Epithelial cell of prostate (primary cell): ENCODE measurements at regions not wholly inside any gene's neighbourhood (a gene's known extent, or its start where the extent isn't known, plus 50 kb on each side); places are given as distances from the start of the nearest gene placed in this dataset.
"Not testable (repeated sequence)": the region's sequence is repeated elsewhere in the genome, so short reads cannot be mapped to it uniquely, and the experiment has no call there.

Experiments
- DNase-seq: peaks from one replicate; pipeline ENCODE4 v3.0.0-alpha.2; 2011; ENCODE audit warnings: low read depth, low spot score
- H3K27ac ChIP-seq: fragments of 450-650 bp; 2 replicates; pipeline ENCODE4 v1.5.1; 2017; ENCODE audit warnings: mild to moderate bottlenecking

DNA sequence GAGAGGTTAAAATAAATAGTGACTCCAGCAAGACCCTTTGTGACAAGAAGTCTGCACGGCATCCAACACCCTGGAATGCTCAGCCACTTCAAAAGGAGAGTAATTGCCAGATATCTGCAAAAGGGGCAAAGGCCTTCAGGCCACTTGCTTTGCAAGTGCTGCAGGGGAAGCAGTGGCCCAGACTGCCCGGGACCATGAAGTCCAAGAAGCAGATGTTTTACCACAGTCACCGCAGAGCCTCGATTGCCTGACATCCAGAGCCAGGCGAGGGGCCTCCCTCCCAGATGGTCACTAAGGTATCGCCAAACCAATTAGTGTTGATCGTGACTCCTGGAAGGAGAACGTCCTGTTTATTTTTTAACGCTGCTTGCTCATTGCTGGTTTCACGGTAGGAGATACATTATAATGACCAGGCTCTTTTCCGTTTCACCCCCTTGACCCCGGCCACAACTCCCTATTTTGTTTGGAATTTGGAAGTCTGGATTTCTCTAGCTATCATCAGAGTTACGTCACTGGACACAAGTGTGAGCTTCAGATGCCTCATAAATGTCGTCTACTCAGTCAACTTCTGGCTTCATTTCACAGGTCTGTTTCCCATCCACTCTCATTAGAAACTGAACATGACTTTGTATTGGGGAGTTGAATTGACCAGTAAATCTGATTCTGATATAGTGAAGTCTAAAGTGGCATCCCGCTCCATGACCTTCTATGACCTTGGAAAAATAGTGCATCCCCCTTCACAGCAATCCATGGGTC is 276.2 kb downstream of the WDR11 start:
- H3K27ac ChIP-seq = no peak overlapping the region
- no peak for DNase-seq

DNA sequence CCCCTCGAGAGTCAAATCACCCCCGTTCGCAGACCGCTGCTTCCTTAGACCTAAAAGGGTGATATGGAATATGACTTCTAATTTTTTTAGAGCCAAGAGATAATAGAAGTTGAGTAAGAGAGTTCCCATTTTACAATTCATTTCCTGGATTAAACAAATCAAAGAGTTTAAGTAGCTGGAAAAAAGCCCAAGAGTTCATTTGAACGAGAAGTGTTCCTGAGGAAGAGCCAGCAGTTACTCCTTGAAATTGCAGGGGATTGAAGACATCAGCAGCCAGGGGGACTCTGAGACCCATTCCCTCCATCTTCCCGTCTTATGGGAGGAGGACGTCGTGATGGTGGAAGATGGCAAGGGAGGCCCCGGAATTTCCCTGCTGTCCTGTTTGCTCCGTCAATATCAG is 277.0 kb downstream of the WDR11 start:
- no peak overlapping the region for H3K27ac ChIP-seq
- DNase-seq = no peak

DNA sequence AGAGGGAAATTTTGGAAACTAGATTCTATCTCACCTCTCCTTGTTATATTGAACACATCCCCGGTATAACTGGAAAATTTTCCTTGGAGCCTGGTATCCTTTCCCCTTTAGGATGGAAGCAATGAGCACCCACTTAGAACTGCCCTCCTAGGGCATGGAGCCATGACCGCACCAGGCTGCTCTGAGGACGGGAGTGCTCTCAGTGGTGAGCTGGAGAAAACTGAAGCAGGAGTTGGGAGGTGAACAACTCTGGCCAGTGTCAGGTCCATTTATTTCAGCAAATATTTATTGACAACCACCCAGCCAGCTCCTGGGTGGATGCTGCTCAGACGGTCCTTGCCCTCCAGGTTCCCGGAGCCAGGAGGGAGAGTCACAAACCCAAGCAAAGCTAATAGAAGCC is 278.1 kb downstream of the WDR11 start:
- H3K27ac ChIP-seq = no peak overlapping the region

DNA sequence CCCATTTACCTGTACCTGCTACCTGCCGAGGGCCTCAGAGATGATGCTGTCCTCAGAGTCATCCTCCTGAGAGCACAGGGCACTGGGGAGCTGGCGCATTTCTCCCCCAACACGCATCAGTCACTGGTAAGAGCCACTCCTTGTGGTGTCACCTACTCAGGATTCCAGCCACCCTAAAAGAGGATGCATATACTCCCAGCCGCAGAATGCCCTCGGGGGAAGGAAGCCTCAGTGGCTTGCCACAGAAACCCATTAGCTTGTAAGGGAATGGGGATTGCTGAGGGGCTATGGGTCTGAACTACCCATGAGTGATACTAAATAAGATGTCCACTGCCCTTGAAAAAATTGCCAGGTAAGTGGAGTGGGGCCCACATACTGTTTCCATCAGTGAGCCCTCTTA is 279.2 kb downstream of the WDR11 start:
- no peak for DNase-seq

More for the DNA sequence above, 278.1 kb downstream of the WDR11 start:
- no peak for DNase-seq

DNA sequence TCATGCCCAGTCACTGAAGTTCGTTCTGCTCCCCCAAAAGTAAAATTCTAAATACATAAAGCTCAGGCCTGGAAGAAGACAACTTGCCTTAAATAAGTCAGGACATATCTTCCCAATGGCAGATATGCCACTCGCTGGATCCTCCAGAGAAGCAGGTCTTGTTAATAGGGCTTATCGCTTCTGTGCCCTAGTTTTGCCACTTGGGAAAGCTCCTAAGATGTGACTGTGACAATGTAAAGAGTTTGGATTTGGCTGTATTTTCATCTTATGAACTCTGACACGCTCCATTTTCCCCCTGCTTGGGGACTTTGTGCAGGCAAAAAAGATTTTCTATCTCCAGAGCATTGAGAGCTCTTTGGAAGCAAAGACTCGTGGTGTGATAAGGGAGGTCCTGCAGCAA is 279.9 kb downstream of the WDR11 start:
- DNase-seq = no peak
- no peak overlapping the region for H3K27ac ChIP-seq

More for the DNA sequence above, 279.2 kb downstream of the WDR11 start:
- no peak overlapping the region for H3K27ac ChIP-seq

DNA sequence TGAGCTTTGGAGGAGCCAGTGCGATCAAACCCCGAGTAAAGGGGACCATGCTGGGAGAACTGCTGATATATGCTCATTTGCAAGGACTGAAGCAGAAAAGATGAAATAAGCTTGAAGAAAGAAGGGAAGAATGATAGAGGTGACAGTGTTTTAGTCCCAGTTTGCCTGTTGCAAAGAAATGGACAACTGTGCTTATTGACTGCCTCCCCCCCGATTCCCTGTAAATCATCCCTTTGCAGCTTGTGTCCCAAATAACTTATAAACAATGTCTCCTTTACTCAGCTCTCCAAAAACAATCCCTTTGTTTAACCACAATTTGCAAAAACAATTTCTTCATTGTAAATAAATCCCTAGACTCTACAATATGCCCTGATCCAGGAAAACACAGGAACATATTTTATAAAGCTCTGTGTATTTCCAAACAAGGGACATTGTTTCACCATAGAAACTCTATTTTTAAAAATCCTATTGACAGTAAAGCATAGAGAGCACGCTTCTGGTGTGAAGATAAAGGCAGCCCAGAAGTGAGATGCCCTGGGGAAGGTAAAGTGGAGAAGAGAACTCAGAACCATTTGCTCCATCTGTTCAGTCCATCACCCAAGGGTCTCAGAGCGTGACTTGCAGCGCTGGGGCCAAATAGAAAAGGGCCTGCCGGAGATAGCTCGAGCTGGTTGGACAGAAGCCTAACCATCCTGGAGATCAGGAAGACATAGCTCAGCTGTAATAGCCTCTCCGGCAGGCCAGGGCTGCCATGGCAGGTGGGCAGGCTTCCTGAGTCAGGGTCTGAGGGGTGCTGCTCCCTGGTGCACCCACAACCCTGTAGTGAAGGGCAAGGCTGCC is 280.5 kb downstream of the WDR11 start:
- no peak overlapping the region for H3K27ac ChIP-seq

DNA sequence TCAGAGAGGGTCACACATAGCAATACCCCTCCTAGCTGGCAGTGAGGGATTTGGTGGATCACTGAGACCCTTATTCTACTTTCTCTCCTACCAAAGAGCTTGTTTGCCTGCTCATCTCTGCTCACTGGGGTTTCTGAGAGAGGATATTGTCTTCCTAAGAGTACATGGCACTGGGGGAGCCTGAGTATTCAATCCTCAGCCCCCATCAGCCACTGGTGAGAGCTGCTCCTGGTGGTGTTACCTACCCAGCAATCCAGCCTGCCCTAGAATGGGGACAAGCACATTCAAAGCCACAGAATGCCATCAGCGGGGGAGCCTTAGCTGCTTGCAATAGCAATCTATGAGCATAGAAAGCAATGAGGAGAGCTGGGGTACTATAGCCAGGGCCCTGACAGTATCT is 281.1 kb downstream of the WDR11 start:
- no peak overlapping the region for H3K27ac ChIP-seq
- DNase-seq = no peak

More for the DNA sequence above, 280.5 kb downstream of the WDR11 start:
- no peak for DNase-seq

DNA sequence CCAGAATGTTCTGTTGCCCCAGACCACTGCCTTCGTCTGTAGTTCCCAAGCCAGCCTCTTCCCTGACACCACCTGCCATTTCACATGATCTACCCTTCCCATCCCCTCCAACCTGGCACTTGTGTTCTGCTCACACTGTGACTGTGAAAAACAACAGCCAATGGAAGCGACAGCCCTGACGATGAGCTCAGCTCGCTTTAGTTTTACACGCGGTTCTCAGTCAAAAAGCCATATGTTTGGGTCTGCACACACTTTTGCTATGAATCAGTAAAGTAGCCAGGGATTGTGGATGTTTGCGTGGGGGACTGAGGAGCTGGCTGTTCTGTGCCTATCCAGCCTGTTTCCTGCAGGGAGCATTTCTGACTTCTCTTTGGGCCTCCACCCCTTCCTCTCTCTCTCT is 282.7 kb downstream of the WDR11 start:
- no peak overlapping the region for H3K27ac ChIP-seq
- no peak for DNase-seq

DNA sequence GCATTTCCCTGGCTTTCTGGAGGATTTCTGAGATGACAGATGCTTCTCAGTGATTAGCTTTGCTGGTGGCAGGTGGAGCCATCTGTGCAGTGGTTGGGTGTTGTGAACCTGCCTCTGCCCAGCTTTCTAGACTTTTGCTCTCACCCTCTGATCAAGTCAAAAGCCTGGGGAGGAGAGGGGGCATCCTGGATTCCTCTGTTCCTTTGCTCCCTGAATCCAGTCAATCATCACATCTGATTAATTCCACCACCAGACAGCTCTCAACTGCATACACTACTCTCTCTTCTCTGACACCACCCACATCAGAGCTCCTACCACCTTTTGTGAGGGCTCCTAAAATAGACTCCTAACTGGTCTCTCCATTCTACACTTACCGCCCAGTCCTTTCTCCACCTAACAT is 283.5 kb downstream of the WDR11 start:
- DNase-seq = no peak

DNA sequence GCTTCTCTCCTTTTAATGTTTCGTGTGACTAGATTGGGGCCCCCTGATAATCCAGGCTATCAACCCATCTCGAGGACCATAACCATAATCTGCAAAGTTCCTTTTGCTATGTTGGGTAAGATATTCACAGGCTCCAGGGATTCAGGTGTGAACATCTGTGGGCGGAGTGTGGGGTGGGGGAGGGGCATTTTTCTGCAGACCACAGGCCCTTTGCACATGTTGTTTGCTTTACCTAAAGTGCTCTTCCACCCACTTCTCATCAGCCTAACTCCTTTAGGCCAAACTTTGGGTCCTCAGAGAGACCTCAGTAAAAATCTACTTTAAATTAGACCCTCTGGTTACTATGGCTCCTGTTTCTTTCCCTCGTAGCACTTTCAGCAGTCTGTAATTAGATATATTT is 284.4 kb downstream of the WDR11 start:
- H3K27ac ChIP-seq = no peak overlapping the region
- DNase-seq = no peak

More for the DNA sequence above, 283.5 kb downstream of the WDR11 start:
- H3K27ac ChIP-seq = no peak overlapping the region

DNA sequence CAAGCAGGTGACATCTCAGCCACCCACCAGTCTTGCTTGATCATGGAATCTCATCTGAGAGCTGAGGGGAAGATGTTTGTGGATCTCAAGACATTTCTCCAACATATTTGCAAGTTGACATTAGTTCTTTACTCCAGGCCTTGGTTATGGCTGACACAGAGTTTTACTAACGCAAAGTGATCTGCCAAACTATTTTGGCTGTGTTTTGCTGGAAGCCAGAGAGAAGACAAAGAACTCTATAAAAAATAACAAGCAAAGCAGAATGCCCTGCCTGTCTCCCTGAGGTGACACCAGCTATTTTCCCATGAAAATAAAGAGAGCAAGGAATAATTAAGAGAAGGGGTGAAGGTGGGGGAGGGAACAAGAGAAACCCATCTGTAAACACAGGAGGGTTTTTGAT is 286.4 kb downstream of the WDR11 start:
- no peak overlapping the region for H3K27ac ChIP-seq
- no peak for DNase-seq

DNA sequence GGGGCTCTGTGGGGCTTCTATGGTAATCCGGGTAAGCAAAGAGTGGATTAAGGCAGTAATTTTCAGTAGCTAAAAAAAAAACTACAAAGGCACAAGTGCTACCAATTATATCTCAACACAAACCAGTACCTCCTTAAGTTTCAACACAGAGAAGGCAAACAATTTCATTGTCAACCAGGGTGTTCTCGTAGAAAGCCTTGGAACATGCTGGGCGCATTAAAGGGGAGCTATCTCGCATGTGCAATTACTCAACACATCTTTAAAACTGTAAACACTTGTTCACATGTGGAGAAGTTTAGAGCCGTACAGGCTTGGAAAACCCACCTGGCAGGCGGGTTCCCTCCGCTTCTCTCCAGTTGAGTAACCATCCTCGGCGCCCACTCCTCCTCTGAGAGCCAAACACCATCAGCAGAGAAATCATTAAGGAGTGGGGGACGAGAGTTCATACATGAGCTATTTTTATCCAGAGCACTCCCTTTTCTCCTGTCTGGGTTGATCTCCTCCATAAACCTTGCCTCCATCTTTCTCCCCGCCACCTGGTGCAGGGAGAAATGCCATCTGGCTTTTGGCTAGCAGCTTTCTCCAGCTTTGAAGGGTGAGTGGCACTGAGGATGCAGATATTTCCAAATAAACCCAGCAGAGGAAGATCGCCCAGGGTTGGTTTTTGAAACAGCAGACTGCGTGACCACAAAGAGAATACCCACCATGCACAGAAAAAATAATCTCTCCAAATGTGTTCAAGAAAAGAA is 287.1 kb downstream of the WDR11 start:
- DNase-seq = no peak
- no peak overlapping the region for H3K27ac ChIP-seq

DNA sequence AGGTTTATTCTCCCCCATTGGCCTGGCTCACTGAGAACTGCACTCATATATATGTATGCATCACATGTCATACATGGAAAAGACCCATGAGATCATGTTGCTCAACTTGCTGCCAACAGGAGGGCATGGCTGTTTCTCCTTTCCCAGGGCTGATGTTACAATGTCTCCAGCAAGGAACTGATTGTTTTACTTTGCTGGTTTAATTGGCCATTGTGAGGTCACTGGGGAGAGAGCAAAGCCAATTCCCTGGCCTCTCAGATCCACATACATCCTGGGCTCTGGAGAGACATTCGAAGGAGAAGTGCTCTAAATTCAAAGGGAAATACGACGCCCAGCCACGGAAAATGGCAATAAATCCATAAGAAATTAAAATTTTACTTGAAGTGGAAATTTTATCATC is 287.8 kb downstream of the WDR11 start:
- no peak for DNase-seq
- no peak overlapping the region for H3K27ac ChIP-seq

DNA sequence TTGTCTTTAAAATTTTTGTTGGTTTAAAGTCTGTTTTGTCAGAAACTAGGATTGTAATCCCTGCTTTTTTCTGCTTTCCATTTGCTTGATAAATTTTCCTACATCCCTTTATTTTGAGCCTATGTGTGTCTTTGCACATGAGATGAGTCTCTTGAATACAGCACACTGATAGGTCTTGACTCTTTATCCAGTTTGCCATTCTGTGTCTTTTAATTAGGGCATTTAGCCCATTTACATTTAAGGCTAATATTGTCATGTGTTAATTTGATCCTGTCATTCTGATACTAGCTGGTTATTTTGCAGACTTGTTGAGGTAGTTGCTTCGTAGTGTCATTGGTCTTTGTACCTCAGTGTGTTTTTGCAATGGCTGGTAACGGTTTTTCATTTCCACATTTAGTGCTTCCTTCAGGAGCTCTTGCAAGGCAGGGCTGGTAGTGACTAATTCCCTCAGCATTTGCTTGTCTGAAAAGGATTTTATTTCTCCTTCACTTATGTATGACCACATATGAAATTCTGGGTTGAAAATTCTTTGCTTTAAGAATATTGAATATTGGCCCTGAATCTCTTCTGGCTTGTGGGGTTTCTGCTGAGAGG is 294.7 kb downstream of the WDR11 start:
- not testable (repeated sequence) for DNase-seq, H3K27ac ChIP-seq

DNA sequence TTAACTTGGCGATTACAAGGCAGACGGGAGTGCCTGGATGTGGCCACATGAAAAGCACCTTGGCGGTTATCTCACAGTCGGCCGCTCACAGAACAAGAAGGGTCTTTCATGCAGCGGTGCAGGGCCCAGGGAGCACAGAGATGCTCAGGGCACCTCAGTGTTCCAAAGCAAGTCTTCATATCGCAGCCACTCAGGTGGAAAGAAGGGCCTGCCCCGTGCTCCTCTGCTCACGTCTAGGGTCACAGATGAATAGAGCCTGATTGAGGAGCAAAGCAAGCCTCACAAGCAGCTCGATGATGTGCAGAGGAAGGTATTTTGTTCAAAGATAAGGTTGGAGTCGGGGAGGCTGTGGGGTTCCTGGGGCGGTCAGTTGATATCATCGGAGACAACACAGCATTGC is 297.8 kb downstream of the WDR11 start:
- DNase-seq = no peak

DNA sequence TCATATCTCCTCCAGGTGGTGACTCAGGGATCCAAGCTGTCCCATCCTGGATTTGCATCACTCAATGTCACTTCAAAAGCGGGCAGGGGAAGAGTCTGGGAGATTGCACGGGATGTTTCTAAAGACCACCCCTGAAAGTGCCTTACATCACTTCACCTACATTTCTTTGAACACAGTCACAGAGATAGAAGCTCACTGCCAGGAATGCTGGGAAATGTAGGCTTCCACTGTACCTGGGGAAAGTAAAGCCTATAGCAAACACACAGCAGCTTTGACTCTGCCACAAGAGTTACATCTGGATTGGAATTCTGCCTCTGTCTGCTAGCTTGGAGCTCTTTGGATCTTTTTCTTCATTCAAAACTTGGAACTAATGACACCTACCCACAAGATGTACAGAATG is 300.9 kb downstream of the WDR11 start:
- H3K27ac ChIP-seq = no peak overlapping the region
- DNase-seq = no peak

More for the DNA sequence above, 297.8 kb downstream of the WDR11 start:
- no peak overlapping the region for H3K27ac ChIP-seq

DNA sequence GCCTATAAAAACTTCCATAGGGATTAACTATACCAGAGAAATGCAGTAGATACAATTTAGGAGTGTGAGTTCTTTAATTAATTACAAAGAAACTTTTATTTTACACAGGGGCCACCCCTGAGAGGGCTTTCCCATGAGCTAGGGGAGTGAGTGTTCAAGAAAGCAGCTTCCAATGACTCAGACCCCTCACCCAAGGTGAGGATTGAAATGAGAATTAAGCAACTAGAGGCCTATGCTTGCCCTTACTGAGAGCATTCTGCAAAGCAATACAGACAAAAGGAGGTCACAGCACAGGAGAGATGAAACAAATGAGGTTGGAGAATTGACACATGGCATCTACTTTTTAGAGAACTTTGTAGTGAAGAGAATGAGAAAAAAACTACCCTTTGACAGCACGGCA is 301.8 kb downstream of the WDR11 start:
- H3K27ac ChIP-seq = no peak overlapping the region
- DNase-seq = no peak

DNA sequence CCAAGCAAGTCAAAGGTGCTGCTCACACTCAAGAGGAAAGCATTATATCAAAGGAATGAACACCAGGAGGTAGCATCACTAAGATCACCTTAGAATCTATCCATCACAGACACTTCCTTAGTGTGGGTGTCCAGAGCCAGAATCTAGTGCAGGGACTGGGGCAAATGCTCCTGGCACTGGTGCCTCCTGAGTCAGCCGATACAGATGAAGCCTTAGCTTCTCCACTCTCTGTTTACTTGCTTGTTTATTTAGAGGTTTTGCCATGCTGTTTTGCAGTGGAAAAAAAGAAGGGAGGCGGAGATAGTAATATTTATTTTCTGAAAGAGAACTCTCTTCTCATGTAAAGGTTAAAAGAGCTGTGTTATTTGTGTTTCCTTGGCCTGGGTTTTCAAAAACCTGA is 303.1 kb downstream of the WDR11 start:
- no peak for DNase-seq
- no peak overlapping the region for H3K27ac ChIP-seq

DNA sequence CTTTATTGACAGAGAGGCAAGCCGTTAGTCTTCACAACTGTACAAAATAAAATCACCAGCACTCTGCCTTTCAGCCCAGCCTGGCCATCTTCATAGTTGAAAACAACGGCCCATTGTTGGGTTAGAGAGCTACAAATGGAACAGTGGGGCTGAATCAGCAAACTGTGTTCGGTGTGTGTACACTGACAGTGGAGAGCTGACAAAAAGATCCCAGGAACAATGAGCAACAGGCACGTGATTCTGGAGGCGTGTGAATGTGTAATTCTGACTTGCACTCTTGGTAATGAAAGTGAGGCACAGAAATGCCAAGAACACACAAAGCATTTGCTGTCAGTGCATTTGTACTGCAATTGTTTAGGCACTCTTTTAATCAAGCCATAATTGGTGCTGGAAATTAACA is 303.7 kb downstream of the WDR11 start:
- peak; percentile 90 for DNase-seq
- H3K27ac ChIP-seq = no peak overlapping the region

DNA sequence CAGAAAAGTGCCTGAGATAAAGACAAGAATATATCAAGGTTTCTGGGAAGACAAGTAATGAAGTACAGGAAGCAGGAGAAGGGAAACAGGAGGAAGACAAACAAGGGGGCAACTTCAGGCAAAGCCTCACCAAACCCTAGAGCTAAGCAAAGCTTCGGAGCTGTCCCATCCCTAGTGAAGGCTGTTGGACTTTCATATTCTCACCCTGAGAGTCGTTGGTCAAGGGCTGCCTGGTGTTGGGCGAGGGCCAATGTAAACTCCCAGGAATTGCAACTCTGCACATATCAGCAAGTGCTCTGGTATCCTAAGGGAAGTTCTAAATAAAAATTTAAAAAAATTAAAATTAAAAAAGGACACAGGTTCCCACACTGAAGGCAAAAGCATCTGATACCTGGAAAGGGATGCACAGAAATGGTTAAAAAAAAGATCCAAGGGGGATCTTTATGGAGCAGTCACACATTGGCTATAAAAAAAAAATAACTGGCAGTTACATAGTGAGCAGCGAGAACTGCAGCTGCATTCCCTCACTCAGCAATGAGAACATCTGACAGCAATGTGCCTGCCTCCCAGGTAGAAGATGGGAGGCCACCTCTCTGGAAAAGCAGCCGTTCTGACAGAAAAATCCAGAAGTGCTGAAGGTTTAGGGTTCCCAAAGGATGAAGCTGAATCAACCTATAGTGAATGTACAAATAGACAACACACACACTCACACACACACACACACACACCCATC is 304.7 kb downstream of the WDR11 start:
- DNase-seq = no peak
- no peak overlapping the region for H3K27ac ChIP-seq
